Activated B cell treated with CpG ODN at 0.5 μM for 24 hours (primary cell): ENCODE measurements at regions not wholly inside any gene's neighbourhood (a gene's known extent, or its start where the extent isn't known, plus 50 kb on each side); places are given as distances from the start of the nearest gene placed in this dataset.

Experiments used
- ATAC-seq: fragments of 200-7000 bp; cut with Tn5 transposase; one replicate; pipeline ENCODE4 v1.10.0; 2021; ENCODE audit warnings: low read depth, mild to moderate bottlenecking, moderate library complexity
- CTCF ChIA-PET: fragments of 350-600 bp; sonication (Branson Sonifier 250); formaldehyde crosslinking; loops from one replicate; lab custom pipeline; 2021; ENCODE audit warnings: antibody characterized with exemption; lab: Charles Lee
- POLR2A ChIA-PET: fragments of 350-600 bp; sonication (Branson Sonifier 250); formaldehyde crosslinking; loops from one replicate; lab custom pipeline; 2021; ENCODE audit warnings: antibody characterized with exemption; lab: Charles Lee
- DNase-seq: peaks from one replicate; pipeline ENCODE4 v3.0.0; 2022
- H3K27ac Mint-ChIP-seq: one replicate; pipeline ENCODE4 v1.8.0; 2020; ENCODE audit warnings: mixed read lengths
- H3K27me3 Mint-ChIP-seq: one replicate; pipeline ENCODE4 v1.8.0; 2021; ENCODE audit warnings: mixed read lengths
- H3K36me3 Mint-ChIP-seq: one replicate; pipeline ENCODE4 v1.8.0; 2021; ENCODE audit warnings: low read depth, mixed read lengths
- H3K4me1 Mint-ChIP-seq: one replicate; pipeline ENCODE4 v1.8.0; 2021; ENCODE audit warnings: mixed read lengths
- H3K4me3 Mint-ChIP-seq: one replicate; pipeline ENCODE4 v1.8.0; 2020; ENCODE audit warnings: mild to moderate bottlenecking, mixed read lengths
- H3K9me3 Mint-ChIP-seq: one replicate; pipeline ENCODE4 v1.8.0; 2020; ENCODE audit warnings: mixed read lengths
- CTCF ChIP-seq: fragments of 200-600 bp; IDR thresholded peaks from one replicate; pipeline ENCODE4 v1.8.0; 2022; ENCODE audit warnings: antibody characterized with exemption, mild to moderate bottlenecking
- intact Hi-C: fragments of 100-400 bp; cut with micrococcal nuclease; formaldehyde crosslinking; loops from one replicate; pipeline ENCODE4 v1.15.1; 2024

- H3K9me3 Mint-ChIP-seq, result no peaks in the 10 kb centered on the region
- ATAC-seq, result no peak
- CTCF ChIA-PET, result no interaction called here
- peaks cover 8% of the 10 kb centered on the region for H3K4me1 Mint-ChIP-seq
- H3K27me3 Mint-ChIP-seq, result no peaks in the 10 kb centered on the region
- intact Hi-C loops, result no loop called here
- no peak for TF ChIP-seq CTCF
- no peak overlapping the region for H3K4me3 Mint-ChIP-seq
- H3K27ac Mint-ChIP-seq, result no peak overlapping the region
- DNase-seq, result no peak
- POLR2A ChIA-PET, result no interaction called here
- no peaks in the 10 kb centered on the region for H3K36me3 Mint-ChIP-seq
Observed at GRCh38 chr1:43035821-43036741, 77.4 kb upstream of the SLC2A1 start.

GRCh38 chr1:43034778-43035177, 76.1 kb upstream of the SLC2A1 start:
- POLR2A ChIA-PET, result interaction anchor here (0.6 to 0.8 kb wide), 2 partner anchors 72 to 159 kb away, joined by 3 read pairs; no protein-coding TSS in a partner anchor
- peaks cover 8% of the 10 kb centered on the region for H3K4me1 Mint-ChIP-seq
- no peak overlapping the region for H3K4me3 Mint-ChIP-seq
- intact Hi-C loops, result no loop called here
- no peaks in the 10 kb centered on the region for H3K27me3 Mint-ChIP-seq
- CTCF ChIA-PET, result no interaction called here
- no peaks in the 10 kb centered on the region for H3K9me3 Mint-ChIP-seq
- no peak for TF ChIP-seq CTCF
- DNase-seq (no peak), ATAC-seq (no peak)
- H3K36me3 Mint-ChIP-seq, result no peaks in the 10 kb centered on the region
- no peak overlapping the region for H3K27ac Mint-ChIP-seq

GRCh38 chr1:43034195-43034658, 75.6 kb upstream of the SLC2A1 start:
- H3K4me1 Mint-ChIP-seq, result peaks cover 8% of the 10 kb centered on the region
- H3K36me3 Mint-ChIP-seq, result no peaks in the 10 kb centered on the region
- H3K27ac Mint-ChIP-seq, result no peak overlapping the region
- no peak for TF ChIP-seq CTCF
- H3K9me3 Mint-ChIP-seq, result no peaks in the 10 kb centered on the region
- CTCF ChIA-PET, result interaction anchor here (1.0 to 1.1 kb wide), 2 partner anchors 111 to 121 kb away, joined by 3 read pairs; no protein-coding TSS in a partner anchor
- ATAC-seq, result no peak
- intact Hi-C loops, result no loop called here
- H3K27me3 Mint-ChIP-seq, result no peaks in the 10 kb centered on the region
- no peak for DNase-seq
- no peak overlapping the region for H3K4me3 Mint-ChIP-seq
- POLR2A ChIA-PET, result interaction anchor here (0.6 to 0.8 kb wide), 2 partner anchors 72 to 160 kb away, joined by 3 read pairs; no protein-coding TSS in a partner anchor

- Mint-ChIP-seq H3K4me1 (peaks cover 8% of the 10 kb centered on the region), H3K27ac (no peak overlapping the region), H3K27me3 (no peaks in the 10 kb centered on the region), H3K4me3 (no peak overlapping the region), H3K9me3 (no peaks in the 10 kb centered on the region), H3K36me3 (no peaks in the 10 kb centered on the region)
- DNase-seq (no peak), ATAC-seq (no peak)
- no peak for TF ChIP-seq CTCF
- ChIA-PET CTCF (no interaction called here), POLR2A (interaction anchor here (0.7 kb wide), 1 partner anchor 26 kb away, joined by 6 read pairs; no protein-coding TSS in a partner anchor)
- intact Hi-C loops, result no loop called here
Observed at GRCh38 chr1:43031316-43032203, 72.9 kb upstream of the SLC2A1 start.
